C1 segment of cervical spinal cord (tissue), 14 donors: ENCODE measurements at regions not wholly inside any gene's neighbourhood (a gene's known extent, or its start where the extent isn't known, plus 50 kb on each side); places are given as distances from the start of the nearest gene placed in this dataset.
"Not testable (repeated sequence)": the region's sequence is repeated elsewhere in the genome, so short reads cannot be mapped to it uniquely, and the experiment has no call there.

Experiments used
- DNase-seq, 14 donors: peaks; one replicate each; lab custom pipeline; 2025; lab: John Stamatoyannopoulos, UW

- DNase-seq: no peak
Observed at GRCh38 chr15:23850666-23851065, 163.6 kb upstream of the NDN start.

- no peak for DNase-seq
Observed at GRCh38 chr15:23851921-23852320, 164.8 kb upstream of the NDN start.

GRCh38 chr15:23853286-23853685, 166.2 kb upstream of the NDN start:
- DNase-seq: no peak

GRCh38 chr15:23854203-23854911, 167.3 kb upstream of the NDN start:
- DNase-seq: no peak

DNA sequence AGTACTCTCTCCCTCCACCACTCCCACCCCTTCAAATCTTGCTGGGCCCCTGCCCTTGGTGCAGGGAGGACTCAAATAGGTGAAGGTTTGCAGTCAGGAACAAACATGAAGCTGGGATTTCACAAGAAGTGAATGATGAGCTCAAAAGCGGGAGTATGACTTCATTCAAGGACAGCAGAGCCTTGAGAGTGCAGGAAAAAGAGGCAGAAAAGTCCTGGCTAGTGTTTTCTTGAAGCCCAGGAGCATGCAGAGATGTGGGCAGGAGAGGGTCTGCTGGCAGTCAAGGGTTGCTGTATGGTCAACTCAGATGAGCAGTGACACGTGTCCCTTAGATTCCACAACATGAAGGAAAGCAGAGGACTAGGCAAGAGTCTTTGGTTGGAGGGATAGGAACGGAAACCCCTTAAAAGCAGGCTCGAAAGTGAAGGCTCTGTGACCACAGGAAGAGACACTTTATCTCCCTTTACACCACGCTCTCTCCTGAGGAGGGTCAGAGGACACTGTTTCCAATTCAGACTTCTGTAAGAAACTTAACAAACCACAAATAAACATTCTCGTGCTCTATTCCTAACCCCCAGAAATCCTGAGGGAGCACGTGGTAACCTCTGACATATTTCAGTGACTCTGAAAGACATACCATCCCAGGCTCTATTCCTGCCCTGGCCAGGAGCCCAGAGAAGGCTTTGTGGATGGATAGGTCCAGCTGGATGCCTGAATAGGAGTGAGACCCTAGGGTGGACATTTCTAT, 168.0 kb upstream of the NDN start:
- no peak for DNase-seq

GRCh38 chr15:23855947-23856346, 168.8 kb upstream of the NDN start:
- DNase-seq: no peak

DNA sequence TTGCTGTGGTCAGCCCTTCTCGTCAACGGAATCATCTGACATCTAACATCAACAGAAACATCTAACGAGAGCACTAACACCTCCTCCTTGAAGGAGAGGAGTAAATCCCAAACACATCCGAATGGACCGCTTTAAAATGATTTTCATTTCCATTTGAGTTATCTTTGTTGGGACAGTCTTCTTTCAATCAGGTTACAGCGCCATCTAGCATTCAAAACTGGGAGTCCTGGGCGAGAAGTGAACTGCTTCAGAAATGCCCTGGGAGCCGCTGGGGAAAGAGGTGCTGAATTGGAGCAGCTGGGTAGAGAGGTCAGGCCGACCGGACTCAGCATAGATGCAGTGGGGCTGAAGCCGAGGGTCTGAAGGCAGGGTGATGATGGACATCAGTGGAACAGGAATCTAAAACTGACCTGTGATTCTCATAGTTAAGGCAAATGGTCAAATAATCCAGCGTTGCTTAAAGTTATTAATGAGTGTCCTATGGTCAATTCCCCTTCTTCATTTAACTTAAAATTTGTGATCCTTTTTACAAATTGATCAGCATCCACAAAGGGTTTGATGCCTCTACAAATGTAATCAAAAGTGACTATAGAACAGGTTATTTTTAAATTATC, 170.0 kb upstream of the NDN start:
- peak in 3 of 14 donors; percentile 4 to 14 (median 8) for DNase-seq

DNA sequence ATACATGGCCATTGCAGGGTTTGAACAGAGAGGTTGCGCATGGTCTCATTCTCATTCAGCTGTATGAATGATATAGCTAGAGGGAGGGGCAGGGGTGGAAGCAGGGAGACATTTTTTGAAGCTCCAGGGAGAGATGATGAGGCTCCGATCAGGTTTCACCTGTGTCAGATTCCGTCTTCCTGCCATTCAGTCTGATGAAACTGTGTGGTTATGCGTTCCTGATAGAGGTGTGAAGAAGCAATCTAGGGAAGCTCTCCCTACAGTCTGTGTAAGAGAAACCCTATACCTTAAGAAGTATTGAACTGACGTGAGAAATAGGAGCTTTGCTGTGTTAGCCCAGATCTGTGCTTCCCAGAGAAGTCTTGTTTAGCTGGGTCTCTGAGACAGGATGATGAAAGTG, 171.9 kb upstream of the NDN start:
- DNase-seq: no peak

DNA sequence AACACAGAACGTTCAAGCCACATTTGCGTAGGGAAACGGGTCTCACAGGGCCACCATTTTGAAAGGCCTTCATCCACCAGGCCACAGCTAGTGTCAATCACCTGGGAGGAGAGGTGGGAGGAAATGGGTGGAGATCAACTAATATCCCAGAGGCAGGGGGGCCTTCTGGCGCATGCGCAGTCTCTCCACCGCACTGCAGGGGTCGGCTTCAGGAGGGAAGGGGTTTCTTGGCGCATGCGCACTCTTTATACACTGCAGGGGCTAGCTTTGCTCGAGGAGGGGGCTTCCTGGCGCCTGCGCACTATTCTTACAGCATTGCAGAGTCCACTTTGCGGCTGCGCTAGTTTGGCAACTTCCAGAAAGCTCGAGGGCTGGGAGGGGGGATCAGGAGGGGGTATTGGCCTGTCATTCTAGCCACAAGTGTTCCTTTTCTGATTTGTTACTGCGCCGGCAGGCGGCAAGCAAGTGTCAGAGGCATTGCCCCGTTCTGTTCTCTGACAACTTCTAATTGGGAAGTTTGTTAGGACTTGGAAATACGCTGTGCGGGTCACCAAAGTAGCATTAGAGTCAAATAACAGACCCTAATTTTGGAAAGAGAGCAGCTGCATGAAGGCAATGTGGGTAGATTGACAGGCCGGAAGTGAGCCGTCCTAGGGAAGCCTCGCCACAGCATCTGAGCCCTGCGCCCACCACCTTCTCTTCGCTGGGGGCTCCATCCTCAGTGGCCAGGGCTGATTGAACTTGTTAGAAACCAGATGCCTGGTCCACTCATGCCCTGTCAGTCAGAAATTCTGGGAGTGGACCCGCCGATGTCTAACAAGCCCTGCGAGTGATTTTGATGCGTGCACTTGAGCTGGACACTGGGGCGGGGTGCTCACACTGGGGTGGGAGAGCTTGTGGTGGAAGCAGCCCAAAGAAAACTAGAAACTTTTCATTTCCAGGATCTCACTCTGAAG, 173.5 kb upstream of the NDN start:
- DNase-seq: no peak

- DNase-seq: no peak
Observed at GRCh38 chr15:23866832-23867231, 179.7 kb upstream of the NDN start.

GRCh38 chr15:23869396-23869795, 182.3 kb upstream of the NDN start:
- DNase-seq: no peak

DNA sequence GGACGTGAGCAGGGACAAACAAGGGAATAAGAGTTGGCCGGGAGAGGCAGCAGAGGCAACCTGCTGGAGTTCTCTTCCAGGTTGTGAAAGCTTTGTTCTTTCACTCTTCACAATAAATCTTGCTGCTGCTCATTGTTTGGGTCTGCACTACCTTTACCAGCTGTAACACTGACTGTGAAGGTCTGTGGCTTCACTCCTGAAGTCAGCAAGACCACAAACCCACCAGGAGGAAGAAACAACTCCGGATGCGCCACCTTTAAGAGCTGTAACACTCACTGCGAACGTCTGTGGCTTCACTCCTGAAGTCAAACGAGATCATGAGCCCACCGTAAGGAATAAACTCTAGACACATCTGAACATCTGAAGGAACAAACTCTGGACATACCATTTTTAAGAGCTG, 186.5 kb upstream of the NDN start:
- not testable (repeated sequence) for DNase-seq

- DNase-seq: peak in 4 of 14 donors; percentile 7 to 34 (median 9)
Observed at GRCh38 chr15:23877502-23878412, 190.7 kb upstream of the NDN start.

- no peak for DNase-seq
Observed at GRCh38 chr15:23881291-23881690, 194.2 kb upstream of the NDN start.

DNA sequence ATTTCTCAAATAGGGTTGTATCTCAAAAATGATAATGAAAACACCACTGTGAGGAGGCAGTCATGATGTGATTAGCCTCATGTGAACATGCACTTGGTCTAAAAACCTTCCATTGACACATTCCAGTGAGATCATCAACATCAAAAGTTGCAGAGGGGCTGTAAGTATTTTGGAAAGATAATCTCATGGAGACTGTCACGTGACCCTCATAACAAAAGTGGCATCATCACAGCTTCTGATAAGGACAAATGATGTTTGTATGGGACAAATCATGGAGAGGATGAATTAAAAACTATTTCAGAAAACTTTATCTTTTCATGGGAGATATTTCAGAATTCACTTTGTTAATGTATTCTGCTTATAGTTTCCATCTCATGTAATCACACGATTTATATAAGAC, 203.1 kb upstream of the NDN start:
- DNase-seq: no peak

- no peak for DNase-seq
Observed at GRCh38 chr15:23897091-23897490, 210.0 kb upstream of the NDN start.

GRCh38 chr15:23897531-23897930, 210.4 kb upstream of the NDN start:
- peak in 1 of 14 donors; percentile 1 for DNase-seq

- DNase-seq: no peak
Observed at GRCh38 chr15:23910030-23910429, 222.9 kb upstream of the NDN start.

- DNase-seq: no peak
Observed at GRCh38 chr15:23912191-23912590, 225.1 kb upstream of the NDN start.

GRCh38 chr15:23913081-23913480, 226.0 kb upstream of the NDN start:
- DNase-seq: no peak

DNA sequence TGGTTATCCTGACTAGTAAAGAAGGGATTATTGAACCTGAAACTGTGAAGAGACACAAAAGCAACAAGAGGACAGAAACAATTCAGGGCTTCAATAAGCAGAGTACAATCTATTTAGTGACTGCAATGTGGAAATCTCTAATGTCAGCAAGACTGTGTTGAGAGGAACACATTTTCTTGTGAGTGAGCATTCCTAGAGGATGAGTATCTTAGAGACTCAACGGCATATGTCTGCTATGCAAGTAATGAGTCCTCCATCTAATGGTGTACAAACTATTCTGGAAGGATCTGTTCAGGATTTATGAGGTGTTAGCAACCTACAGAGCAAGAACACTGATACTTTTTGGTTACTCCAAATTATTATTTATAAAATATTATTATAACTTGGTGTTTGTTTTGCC, 226.5 kb upstream of the NDN start:
- DNase-seq: no peak
